HCT116 (cell line): ENCODE measurements at regions not wholly inside any gene's neighbourhood (a gene's known extent, or its start where the extent isn't known, plus 50 kb on each side); places are given as distances from the start of the nearest gene placed in this dataset.

Experiments used
- ATAC-seq: fragments of 200-7000 bp; cut with Tn5 transposase; 2 replicates; pipeline ENCODE4 v1.9.1; 2020; ENCODE audit warnings: mild to moderate bottlenecking, moderate library complexity
- BruUV-seq: library from RNA; stranded (reverse); fragments of 400-500 nt; replicated peaks from 2 replicates; lab custom pipeline; 2021; lab: Mats Ljungman, UMichigan
- CTCF ChIA-PET: fragments of 300-600 bp; sonication (Branson Sonifier 250); formaldehyde crosslinking; loops from one replicate; lab custom pipeline; 2021; ENCODE audit warnings: antibody characterized with exemption; lab: Charles Lee
- POLR2A ChIA-PET: fragments of 300-600, 350-600 bp; sonication (Branson Sonifier 250); formaldehyde crosslinking; loops from one replicate; lab custom pipeline; 2021; ENCODE audit warnings: antibody characterized with exemption; lab: Charles Lee
- RAD21 ChIA-PET, 2 experiments: fragments of 300-600 bp; sonication (Branson Sonifier 250); formaldehyde crosslinking; loops; one replicate each; lab custom pipeline; 2023; ENCODE audit warnings: low total read pairs in 2 of 2; ENCODE audit not compliant: uncharacterized antibody in 2 of 2, unreplicated experiment in 2 of 2, low non-redundant PET in 1 of 2; lab: Charles Lee
- DNase-seq: peaks from one replicate; pipeline ENCODE4 v3.0.0-alpha.2; 2010; ENCODE audit warnings: low read depth, low spot score
- H2AFZ ChIP-seq: fragments of 200-600 bp; shearing (Covaris generic), sonication (generic); 2 replicates; pipeline ENCODE4 v1.6.1; 2017; ENCODE audit warnings: low read depth, mixed run types, mixed read lengths, antibody characterized with exemption, low read length; ENCODE audit not compliant: poor library complexity, severe bottlenecking
- H3K27ac ChIP-seq: 2 replicates; pipeline ENCODE4 v1.5.1; 2012; ENCODE audit warnings: low read depth, low read length
- H3K27me3 ChIP-seq: fragments of 200-600 bp; sonication (generic); 2 replicates; pipeline ENCODE4 v1.6.1; 2016; ENCODE audit warnings: mixed run types, low read length, mixed read lengths; ENCODE audit not compliant: insufficient read depth
- H3K36me3 ChIP-seq, 2 experiments: fragments of 200-500 bp in 1 of 2; fragments of 200-600 bp in 1 of 2; sonication (Bioruptor generic) in 1 of 2; sonication (generic) in 1 of 2; 2 replicates each; pipeline versions ENCODE4 v1.5.1 to v1.6.1; 2014 to 2016; ENCODE audit warnings: low read length in 2 of 2, inconsistent platforms in 1 of 2, mixed read lengths in 1 of 2, mixed run types in 1 of 2; ENCODE audit not compliant: insufficient read depth in 2 of 2, control insufficient read depth in 1 of 2
- H3K4me1 ChIP-seq, 2 experiments: fragments of 200-600 bp in 1 of 2; sonication (generic) in 1 of 2; 2 replicates each; pipeline versions ENCODE4 v1.5.1 to v1.6.1; 2012 to 2017; ENCODE audit warnings: low read length in 2 of 2, inconsistent platforms in 1 of 2, mild to moderate bottlenecking in 1 of 2, mixed read lengths in 1 of 2, mixed run types in 1 of 2, moderate library complexity in 1 of 2; ENCODE audit not compliant: insufficient read depth in 2 of 2, control insufficient read depth in 1 of 2
- H3K4me2 ChIP-seq: fragments of 200-600 bp; sonication (generic); 2 replicates; pipeline ENCODE4 v1.6.1; 2017; ENCODE audit warnings: mixed run types, low read length, mixed read lengths
- H3K4me3 ChIP-seq, 2 experiments: fragments of 200-600 bp in 1 of 2; sonication (generic) in 1 of 2; replicated peaks in 1 of 2; 2 replicates each; pipeline ENCODE4 v1.5.1; 2011 to 2016; ENCODE audit warnings: low read length in 2 of 2, control low read depth in 1 of 2, low read depth in 1 of 2, mild to moderate bottlenecking in 1 of 2, mixed read lengths in 1 of 2, mixed run types in 1 of 2
- H3K79me2 ChIP-seq: fragments of 200-600 bp; sonication (generic); 2 replicates; pipeline ENCODE4 v1.6.1; 2017; ENCODE audit warnings: mild to moderate bottlenecking, mixed run types, low read length, moderate library complexity, mixed read lengths; ENCODE audit not compliant: insufficient read depth
- H3K9ac ChIP-seq: fragments of 200-600 bp; sonication (generic); 2 replicates; pipeline ENCODE4 v1.6.1; 2016; ENCODE audit warnings: low read length, mixed read lengths
- H3K9me2 ChIP-seq: fragments of 200-600 bp; sonication (generic), shearing (Covaris generic); 2 replicates; pipeline ENCODE4 v1.6.1; 2017; ENCODE audit warnings: mixed run types, mild to moderate bottlenecking, moderate library complexity; ENCODE audit not compliant: insufficient read depth
- H3K9me3 ChIP-seq, 2 experiments: fragments of 200-500 bp in 1 of 2; fragments of 200-600 bp in 1 of 2; sonication (Bioruptor generic) in 1 of 2; sonication (generic) in 1 of 2; 2 replicates each; pipeline ENCODE4 v1.6.1; 2014 to 2017; ENCODE audit warnings: low read length in 2 of 2, mixed read lengths in 2 of 2, inconsistent platforms in 1 of 2, low read depth in 1 of 2, mild to moderate bottlenecking in 1 of 2, mixed run types in 1 of 2, moderate library complexity in 1 of 2; ENCODE audit not compliant: control insufficient read depth in 1 of 2, insufficient read depth in 1 of 2
- H4K20me1 ChIP-seq: fragments of 200-600 bp; sonication (generic), shearing (Covaris generic); 2 replicates; pipeline ENCODE4 v1.6.1; 2017; ENCODE audit warnings: mixed run types, mild to moderate bottlenecking, moderate library complexity; ENCODE audit not compliant: insufficient read depth
- intact Hi-C: fragments of 100-400 bp; cut with micrococcal nuclease; formaldehyde crosslinking; loops from 2 replicates; pipeline ENCODE4 v1.10.0; 2022
- TF ChIP-seq, protein P1 (sequence below): IDR thresholded peaks from 2 replicates; pipeline ENCODE4 v1.6.1; 2012; ENCODE audit warnings: low read depth
- TF ChIP-seq, protein P2 (sequence below): IDR thresholded peaks from 2 replicates; pipeline ENCODE4 v1.6.1; 2011; ENCODE audit warnings: mild to moderate bottlenecking, low read length, moderate library complexity; ENCODE audit not compliant: insufficient replicate concordance; ENCODE audit errors: extremely low read depth

DNA sequence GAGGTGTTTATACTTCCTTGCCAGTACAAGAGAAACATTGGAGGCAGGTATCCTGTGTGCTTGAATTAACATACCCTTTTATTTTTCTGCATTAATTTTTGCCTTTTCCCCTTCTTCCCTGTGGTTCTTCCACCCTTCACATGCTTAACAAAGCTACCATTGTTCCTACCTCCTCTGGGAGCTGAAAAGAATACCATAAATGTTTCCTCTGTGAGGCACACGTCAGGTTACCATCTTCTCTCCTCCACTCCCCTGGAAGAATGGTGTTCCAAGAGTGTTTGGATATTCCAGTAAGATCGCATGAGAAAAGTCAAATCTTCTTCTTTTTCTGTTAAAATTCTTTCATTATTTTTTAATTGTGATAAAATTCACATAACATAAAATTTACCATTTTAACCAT lies 74.6 kb upstream of the MARK1 start (continued):
- TF ChIP-seq, protein P1, sequence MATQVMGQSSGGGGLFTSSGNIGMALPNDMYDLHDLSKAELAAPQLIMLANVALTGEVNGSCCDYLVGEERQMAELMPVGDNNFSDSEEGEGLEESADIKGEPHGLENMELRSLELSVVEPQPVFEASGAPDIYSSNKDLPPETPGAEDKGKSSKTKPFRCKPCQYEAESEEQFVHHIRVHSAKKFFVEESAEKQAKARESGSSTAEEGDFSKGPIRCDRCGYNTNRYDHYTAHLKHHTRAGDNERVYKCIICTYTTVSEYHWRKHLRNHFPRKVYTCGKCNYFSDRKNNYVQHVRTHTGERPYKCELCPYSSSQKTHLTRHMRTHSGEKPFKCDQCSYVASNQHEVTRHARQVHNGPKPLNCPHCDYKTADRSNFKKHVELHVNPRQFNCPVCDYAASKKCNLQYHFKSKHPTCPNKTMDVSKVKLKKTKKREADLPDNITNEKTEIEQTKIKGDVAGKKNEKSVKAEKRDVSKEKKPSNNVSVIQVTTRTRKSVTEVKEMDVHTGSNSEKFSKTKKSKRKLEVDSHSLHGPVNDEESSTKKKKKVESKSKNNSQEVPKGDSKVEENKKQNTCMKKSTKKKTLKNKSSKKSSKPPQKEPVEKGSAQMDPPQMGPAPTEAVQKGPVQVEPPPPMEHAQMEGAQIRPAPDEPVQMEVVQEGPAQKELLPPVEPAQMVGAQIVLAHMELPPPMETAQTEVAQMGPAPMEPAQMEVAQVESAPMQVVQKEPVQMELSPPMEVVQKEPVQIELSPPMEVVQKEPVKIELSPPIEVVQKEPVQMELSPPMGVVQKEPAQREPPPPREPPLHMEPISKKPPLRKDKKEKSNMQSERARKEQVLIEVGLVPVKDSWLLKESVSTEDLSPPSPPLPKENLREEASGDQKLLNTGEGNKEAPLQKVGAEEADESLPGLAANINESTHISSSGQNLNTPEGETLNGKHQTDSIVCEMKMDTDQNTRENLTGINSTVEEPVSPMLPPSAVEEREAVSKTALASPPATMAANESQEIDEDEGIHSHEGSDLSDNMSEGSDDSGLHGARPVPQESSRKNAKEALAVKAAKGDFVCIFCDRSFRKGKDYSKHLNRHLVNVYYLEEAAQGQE, result no peak
- TF ChIP-seq, all 23 proteins: peak for 0

DNA sequence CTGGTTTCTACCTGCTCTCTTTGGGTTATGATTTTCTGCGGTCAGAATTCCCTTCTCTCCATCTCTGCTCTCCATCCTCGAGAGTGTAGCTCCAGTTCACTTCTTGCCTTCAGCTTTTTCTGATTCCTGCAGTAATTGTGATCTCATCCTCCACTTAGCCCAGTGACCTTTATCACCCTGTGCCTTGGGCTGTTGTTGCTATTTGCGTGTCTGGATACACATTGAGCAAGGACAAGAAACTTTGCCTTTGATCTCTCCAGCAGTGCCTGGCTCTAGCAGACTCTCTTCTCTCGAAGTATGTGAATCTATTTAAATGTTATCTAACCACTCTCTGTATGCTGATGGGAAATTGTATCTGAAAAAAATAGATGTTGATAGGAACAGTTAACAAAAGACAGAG lies 76.4 kb upstream of the MARK1 start:
- Histone ChIP-seq H2AFZ (no peak overlapping the region), H3K4me1 (no peaks in the 10 kb centered on the region), H3K4me2 (no peak overlapping the region), H3K36me3 (no peaks in the 10 kb centered on the region), H3K4me3 (no peak overlapping the region), H3K9me2 (no peaks in the 10 kb centered on the region), H4K20me1 (no peaks in the 10 kb centered on the region), H3K9me3 (no peaks in the 10 kb centered on the region), H3K9ac (no peak overlapping the region), H3K79me2 (no peaks in the 10 kb centered on the region), H3K27me3 (0 out of 2 replicates have a peak, but pooled peaks cover 3% of the 10 kb centered on the region), H3K27ac (no peak overlapping the region)
- ATAC-seq, result no peak
- intact Hi-C loops, result no loop called here
- ChIA-PET POLR2A (no interaction called here), CTCF (no interaction called here), RAD21 (no interaction called here)
- TF ChIP-seq, protein P2, sequence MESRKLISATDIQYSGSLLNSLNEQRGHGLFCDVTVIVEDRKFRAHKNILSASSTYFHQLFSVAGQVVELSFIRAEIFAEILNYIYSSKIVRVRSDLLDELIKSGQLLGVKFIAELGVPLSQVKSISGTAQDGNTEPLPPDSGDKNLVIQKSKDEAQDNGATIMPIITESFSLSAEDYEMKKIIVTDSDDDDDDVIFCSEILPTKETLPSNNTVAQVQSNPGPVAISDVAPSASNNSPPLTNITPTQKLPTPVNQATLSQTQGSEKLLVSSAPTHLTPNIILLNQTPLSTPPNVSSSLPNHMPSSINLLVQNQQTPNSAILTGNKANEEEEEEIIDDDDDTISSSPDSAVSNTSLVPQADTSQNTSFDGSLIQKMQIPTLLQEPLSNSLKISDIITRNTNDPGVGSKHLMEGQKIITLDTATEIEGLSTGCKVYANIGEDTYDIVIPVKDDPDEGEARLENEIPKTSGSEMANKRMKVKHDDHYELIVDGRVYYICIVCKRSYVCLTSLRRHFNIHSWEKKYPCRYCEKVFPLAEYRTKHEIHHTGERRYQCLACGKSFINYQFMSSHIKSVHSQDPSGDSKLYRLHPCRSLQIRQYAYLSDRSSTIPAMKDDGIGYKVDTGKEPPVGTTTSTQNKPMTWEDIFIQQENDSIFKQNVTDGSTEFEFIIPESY, result no peak
- BruUV-seq, result no TSS peak
- no peak for DNase-seq
